Rectal smooth muscle tissue (tissue), 1 donor: ENCODE measurements at regions not wholly inside any gene's neighbourhood (a gene's known extent, or its start where the extent isn't known, plus 50 kb on each side); places are given as distances from the start of the nearest gene placed in this dataset.

Experiments
- H3K27ac ChIP-seq: one replicate; pipeline ENCODE4 v1.7.0; 2013; ENCODE audit warnings: low read depth, low read length, inconsistent platforms
- H3K27me3 ChIP-seq: one replicate; pipeline ENCODE4 v1.7.0; 2013; ENCODE audit warnings: low read length; ENCODE audit not compliant: control insufficient read depth, insufficient read depth
- H3K36me3 ChIP-seq: one replicate; pipeline ENCODE4 v1.7.0; 2013; ENCODE audit warnings: low read length; ENCODE audit not compliant: control insufficient read depth, insufficient read depth
- H3K4me1 ChIP-seq: one replicate; pipeline ENCODE4 v1.7.0; 2013; ENCODE audit warnings: low read length; ENCODE audit not compliant: control insufficient read depth, insufficient read depth
- H3K4me3 ChIP-seq: one replicate; pipeline ENCODE4 v1.7.0; 2013; ENCODE audit warnings: low read length
- H3K9ac ChIP-seq: one replicate; pipeline ENCODE4 v1.7.0; 2013; ENCODE audit warnings: low read length

DNA sequence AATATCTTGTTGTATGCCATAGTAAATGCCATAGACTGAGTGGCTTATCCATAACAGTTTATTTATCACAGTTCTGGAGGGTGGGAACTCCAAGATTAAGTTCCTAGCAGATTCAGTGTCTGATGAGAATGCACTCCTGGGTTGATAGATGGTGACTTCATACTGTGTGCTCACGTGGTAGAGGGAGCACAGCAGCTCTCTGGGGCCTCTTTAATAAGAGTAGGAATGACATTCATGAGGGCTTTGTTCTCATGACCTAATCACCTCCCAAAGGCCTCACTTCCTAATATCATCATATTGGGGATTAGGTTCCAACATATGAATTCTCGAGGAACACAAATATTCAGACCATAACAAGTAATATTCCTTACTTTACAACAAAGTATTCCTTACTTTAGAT is 98.1 kb upstream of the SH3BP4 start:
- Histone ChIP-seq H3K4me3 (no peak overlapping the region), H3K36me3 (no peaks in the 10 kb centered on the region), H3K27ac (no peak overlapping the region), H3K4me1 (no peaks in the 10 kb centered on the region), H3K9ac (no peak overlapping the region), H3K27me3 (no peaks in the 10 kb centered on the region)

DNA sequence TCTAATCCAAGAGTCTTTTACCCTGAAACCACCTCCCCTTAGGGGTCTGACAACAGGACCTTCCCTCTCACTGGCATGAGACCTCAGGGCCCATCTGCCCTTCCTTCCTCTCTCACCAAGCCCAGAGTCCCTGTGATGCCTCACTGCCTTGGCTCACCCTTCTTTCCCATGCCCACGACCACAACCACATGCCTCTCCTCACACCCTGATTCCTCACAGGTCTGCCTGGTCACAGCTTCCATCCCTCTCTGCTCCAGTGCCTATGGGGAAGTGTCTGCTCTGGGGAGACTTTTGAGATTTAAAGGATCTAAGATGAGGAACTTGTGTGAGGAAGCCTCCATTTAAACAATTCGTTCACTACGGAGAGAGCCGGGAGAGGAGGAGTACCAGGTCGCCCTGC is 98.9 kb upstream of the SH3BP4 start:
- H3K36me3 ChIP-seq: no peaks in the 10 kb centered on the region
- H3K4me3 ChIP-seq: no peak overlapping the region
- H3K4me1 ChIP-seq: no peaks in the 10 kb centered on the region
- H3K27ac ChIP-seq: no peak overlapping the region
- H3K27me3 ChIP-seq: no peaks in the 10 kb centered on the region
- no peak overlapping the region for H3K9ac ChIP-seq

DNA sequence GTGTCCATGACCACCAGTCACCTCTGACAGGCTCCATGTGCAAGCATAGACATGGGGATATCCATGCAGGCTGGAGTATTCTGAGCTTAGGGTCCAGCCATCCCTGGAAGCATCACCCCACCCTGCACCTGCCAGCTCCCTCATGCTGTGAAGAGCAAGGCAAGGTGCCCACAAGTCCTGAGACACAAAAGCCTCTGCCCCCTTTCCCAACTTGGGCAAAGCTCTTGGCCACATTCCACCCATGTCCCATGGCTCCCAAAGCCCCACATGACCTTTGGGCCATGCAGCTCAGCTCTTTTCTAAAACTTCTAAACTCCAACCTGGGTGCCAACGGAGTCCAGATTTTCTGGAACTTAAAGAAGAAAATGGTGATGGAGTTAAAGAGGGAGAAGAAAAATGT is 99.8 kb upstream of the SH3BP4 start:
- Histone ChIP-seq H3K9ac (no peak overlapping the region), H3K27me3 (no peaks in the 10 kb centered on the region), H3K36me3 (no peaks in the 10 kb centered on the region), H3K27ac (no peak overlapping the region), H3K4me3 (no peak overlapping the region), H3K4me1 (no peaks in the 10 kb centered on the region)

DNA sequence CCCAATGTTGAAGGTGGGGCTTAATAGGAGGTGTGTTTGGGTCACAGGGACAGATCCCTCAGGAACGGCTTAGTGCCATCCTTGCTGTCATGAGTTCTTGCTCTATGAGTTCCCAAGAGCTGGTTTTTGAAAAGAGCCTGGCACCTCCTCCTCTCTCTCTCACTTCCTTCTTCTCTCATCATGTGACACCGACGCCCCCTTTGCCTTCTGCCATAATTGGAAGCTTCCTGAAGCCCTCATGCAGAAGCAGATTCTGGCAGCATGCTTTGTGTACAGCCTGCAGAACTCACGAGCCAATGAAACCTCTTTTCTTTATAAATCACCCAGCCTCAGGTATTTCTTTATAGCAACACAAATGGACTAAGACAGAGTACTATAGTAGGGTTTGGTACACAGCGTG is 100.4 kb upstream of the SH3BP4 start:
- Histone ChIP-seq H3K4me1 (no peaks in the 10 kb centered on the region), H3K36me3 (no peaks in the 10 kb centered on the region), H3K4me3 (no peak overlapping the region), H3K27ac (no peak overlapping the region), H3K9ac (no peak overlapping the region), H3K27me3 (no peaks in the 10 kb centered on the region)

DNA sequence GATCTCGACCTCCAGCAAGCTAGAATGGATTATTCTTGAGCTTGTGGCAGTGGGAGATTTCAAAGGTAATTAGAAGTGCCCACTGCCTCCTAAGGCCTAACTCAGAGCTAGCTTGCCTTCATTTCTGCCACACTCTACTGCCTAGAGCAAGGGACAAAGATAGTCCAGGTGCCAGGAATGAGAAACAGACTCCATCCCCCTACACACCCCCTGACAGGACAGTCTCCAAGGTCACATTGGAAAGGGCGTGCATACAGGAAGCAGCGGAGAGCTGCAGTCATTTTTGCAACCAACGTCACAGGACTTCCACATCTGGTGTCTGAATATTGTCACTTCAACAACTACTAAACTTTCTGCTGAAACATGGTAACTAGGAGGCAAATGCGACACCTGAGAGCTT is 101.0 kb upstream of the SH3BP4 start:
- H3K27ac ChIP-seq: no peak overlapping the region
- no peak overlapping the region for H3K9ac ChIP-seq
- no peaks in the 10 kb centered on the region for H3K36me3 ChIP-seq
- no peak overlapping the region for H3K4me3 ChIP-seq
- H3K4me1 ChIP-seq: no peaks in the 10 kb centered on the region
- H3K27me3 ChIP-seq: no peaks in the 10 kb centered on the region

DNA sequence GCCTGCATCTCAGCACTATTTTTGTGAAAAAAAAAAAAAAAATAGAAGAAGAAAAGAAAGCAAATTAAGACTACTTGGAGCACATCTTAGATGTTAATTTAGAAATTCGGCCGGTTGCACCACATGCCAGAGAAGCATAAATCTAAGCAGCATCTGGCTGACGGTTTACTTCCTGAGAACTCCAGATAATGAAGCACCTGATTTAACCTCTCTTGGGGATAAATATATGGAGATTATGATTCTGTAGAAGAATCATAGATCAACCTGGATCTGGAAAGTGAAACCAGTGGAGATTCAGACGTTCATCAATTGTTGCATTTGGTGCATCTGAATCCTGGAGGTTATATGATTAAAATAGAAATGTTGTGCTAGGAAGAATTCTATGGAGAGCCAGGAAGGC is 102.1 kb upstream of the SH3BP4 start:
- no peaks in the 10 kb centered on the region for H3K27me3 ChIP-seq
- H3K4me1 ChIP-seq: no peaks in the 10 kb centered on the region
- no peak overlapping the region for H3K9ac ChIP-seq
- no peak overlapping the region for H3K4me3 ChIP-seq
- H3K36me3 ChIP-seq: no peaks in the 10 kb centered on the region
- no peak overlapping the region for H3K27ac ChIP-seq

DNA sequence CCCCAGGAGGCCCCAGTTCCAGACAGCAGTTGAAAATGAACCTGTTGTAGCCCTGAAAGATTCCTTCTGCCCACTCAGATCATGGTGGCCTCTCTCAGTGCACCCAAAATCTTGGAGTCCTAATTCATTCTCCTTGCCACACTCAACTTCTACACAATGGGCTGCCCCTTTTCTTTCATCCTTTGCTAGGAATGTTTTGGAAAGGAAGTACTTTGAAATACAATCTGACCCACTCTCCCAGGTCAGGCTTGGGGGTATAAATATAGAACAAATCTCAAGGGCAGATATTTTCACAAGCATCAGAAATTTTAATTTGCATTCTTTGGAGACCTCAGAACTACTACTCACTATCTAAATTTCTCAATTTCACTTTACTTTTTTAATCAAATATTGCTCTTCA is 103.2 kb upstream of the SH3BP4 start:
- Histone ChIP-seq H3K4me3 (no peak overlapping the region), H3K27ac (no peak overlapping the region), H3K36me3 (no peaks in the 10 kb centered on the region), H3K4me1 (no peaks in the 10 kb centered on the region), H3K9ac (no peak overlapping the region), H3K27me3 (no peaks in the 10 kb centered on the region)

DNA sequence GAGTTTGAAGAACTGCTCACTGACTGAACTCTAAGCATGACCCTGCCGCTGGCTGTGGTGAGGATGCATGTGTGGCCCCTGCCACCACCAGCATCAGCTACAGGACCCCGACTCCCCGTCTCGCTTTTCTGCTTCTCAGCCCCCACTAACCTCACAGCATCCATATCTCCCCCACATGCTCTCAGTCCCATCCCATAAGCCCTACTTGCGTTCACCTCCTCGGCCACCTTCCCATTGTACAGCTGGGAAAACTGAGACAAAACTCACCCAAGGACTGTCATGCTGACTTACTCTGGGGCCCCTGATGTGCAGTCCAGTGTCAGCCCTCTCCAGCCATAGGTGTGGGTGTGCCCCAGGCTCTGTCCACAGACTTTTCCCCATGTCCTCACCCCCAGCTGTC is 104.2 kb upstream of the SH3BP4 start:
- Histone ChIP-seq H3K9ac (no peak overlapping the region), H3K27ac (no peak overlapping the region), H3K36me3 (no peaks in the 10 kb centered on the region), H3K4me3 (no peak overlapping the region), H3K27me3 (no peaks in the 10 kb centered on the region), H3K4me1 (no peaks in the 10 kb centered on the region)

DNA sequence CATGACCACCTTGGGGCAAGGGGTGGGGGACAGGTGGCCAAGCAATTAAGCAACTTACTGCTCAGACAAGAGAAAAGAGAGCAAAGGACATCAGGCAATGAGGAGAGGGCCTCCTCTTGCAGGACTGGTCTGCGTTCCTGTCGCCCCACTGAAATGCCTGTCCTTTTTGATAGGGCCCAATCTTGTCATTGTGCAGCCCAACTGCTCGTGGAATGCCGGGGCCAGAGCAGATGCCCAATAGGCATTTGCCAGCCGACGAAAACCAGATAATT is 104.5 kb upstream of the SH3BP4 start:
- no peak overlapping the region for H3K4me3 ChIP-seq
- H3K9ac ChIP-seq: no peak overlapping the region
- H3K4me1 ChIP-seq: no peaks in the 10 kb centered on the region

DNA sequence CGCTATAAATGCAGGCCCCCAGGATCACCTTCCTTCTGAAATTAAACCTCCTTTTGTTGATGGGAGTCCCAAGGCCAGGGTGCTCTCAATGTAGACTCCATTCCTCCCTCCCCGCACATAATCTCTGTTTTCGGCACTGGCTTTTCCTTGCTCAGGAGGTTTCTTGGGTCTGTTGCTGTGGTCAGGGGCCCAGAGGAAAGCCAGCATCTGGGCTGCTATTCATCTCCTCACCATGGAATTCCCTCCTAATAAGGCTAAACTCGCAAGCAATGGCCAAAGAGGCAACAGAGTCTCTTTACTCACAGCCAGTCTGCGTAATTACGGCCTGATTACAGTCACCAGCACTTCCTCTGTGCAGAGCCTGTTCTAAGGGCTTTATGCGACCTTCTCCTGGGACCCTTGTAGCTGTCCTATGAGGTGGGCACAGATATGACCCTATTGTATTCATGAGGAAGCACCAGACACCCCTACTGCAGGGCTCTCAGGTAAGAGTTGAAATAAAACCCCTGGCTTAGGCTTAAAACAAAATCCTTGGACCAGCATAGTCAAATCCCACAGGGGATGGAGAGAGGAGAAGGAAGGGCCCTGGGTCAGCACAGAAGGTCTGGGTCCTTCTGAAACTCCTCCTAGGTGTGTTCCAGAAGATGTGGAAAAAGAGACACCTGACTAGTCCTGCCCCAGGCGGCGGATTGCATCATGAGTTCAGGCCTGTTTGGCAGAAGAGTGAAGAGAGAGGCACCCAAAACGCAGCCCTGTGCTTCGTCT is 105.0 kb upstream of the SH3BP4 start:
- H3K36me3 ChIP-seq: no peaks in the 10 kb centered on the region
- H3K9ac ChIP-seq: no peak overlapping the region
- no peaks in the 10 kb centered on the region for H3K4me1 ChIP-seq
- H3K27ac ChIP-seq: no peak overlapping the region
- H3K4me3 ChIP-seq: no peak overlapping the region
- H3K27me3 ChIP-seq: no peaks in the 10 kb centered on the region

More for the DNA sequence above, 104.5 kb upstream of the SH3BP4 start:
- Histone ChIP-seq H3K27ac (no peak overlapping the region), H3K36me3 (no peaks in the 10 kb centered on the region), H3K27me3 (no peaks in the 10 kb centered on the region)

DNA sequence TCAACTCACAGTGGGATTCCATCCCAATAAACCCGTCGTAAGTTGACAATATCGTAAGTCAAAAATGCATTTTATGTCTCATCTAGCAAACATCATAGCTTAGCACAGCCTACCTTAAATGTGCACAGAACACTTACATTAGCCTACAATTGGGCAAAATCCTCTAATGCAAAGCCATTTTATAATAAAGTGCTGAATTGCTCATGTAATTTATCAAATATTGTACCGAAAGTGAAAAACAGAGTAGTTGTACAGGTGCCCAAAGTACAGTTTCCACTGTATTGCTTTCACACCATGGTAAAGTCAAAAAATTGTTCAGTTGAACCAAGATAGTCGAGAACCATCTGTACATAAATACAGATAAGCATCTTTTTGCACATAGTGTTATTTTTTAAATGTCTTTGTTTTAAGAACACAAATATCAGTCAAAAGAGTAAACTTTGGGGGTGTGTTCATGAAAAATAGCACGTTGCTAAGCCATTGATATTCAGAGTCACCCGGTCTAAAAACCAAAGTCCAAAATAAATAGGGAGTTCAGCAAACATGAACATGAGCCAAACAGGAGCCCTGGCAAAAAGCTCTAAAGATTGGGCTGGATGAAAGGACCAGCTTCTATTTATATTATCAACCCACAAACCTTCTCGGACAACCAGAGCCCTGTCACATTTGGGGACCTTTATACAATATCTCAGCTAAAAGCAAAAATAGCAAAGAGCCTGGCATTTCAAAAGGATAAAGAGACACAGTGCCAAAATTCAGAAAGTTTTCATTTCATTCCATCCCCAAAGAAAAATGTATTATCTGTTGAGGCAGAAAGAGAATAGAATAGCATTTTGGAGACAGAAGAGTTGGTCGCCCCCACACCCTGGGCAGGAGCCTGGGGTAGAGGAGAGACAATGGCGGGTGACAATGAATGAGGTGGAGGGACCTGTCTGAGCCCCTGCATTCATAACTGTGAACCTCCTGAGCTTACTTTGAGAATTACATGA is 105.9 kb upstream of the SH3BP4 start:
- Histone ChIP-seq H3K9ac (no peak overlapping the region), H3K27me3 (no peaks in the 10 kb centered on the region), H3K4me3 (no peak overlapping the region), H3K36me3 (no peaks in the 10 kb centered on the region), H3K4me1 (no peaks in the 10 kb centered on the region), H3K27ac (no peak overlapping the region)

DNA sequence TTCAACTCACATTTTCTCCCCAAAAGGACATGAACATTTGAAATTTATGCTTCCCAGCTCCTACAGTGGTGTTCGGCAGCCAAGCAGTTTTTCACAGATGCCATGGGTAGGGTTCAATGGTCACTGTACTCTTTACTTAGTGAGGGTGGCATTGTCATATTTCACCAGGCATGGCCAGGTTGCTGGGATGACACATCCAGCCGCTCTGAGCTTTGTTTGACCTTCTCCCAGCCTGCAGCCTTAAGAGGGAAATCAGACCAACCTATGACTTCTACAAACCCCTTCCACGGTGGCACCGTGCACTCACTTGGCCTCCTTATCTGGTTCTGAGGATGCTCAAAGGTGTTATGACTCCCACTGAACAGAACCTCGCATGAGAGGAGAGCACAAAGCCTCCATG is 108.4 kb upstream of the SH3BP4 start:
- Histone ChIP-seq H3K27me3 (no peaks in the 10 kb centered on the region), H3K4me1 (peaks cover 5% of the 10 kb centered on the region), H3K4me3 (no peak overlapping the region), H3K36me3 (no peaks in the 10 kb centered on the region), H3K27ac (no peak overlapping the region), H3K9ac (no peak overlapping the region)

DNA sequence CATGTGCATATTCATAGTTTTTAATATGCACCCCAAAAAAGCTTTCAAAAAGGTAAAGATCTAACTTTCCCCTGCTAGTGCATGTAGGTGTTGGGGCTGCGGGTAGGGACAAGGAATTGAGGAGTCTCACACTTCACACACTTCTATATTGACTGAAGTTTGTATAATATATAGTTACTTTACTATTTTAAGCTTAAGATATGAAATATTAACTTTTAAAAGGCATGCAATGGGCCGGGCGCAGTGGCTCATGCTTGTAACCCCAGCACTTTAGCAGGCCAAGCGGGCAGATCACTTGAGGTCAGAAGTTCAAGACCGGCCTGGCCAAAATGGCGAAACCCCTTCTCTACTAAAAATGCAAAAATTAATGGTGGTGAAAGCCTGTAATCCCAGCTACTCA is 109.1 kb upstream of the SH3BP4 start:
- H3K27ac ChIP-seq: no peak overlapping the region
- no peak overlapping the region for H3K4me3 ChIP-seq
- no peaks in the 10 kb centered on the region for H3K36me3 ChIP-seq
- H3K9ac ChIP-seq: no peak overlapping the region
- H3K27me3 ChIP-seq: no peaks in the 10 kb centered on the region
- peaks cover 5% of the 10 kb centered on the region for H3K4me1 ChIP-seq
